K562 (cell line): ENCODE measurements at regions not wholly inside any gene's neighbourhood (a gene's known extent, or its start where the extent isn't known, plus 50 kb on each side); places are given as distances from the start of the nearest gene placed in this dataset.

Experiments
- ATAC-seq: fragments of 200-7000 bp; cut with Tn5 transposase; 3 replicates; pipeline ENCODE4 v1.9.1; 2020; ENCODE audit warnings: moderate library complexity
- BruUV-seq: library from RNA; stranded (reverse); fragments of 400-500 nt; replicated peaks from 2 replicates; lab custom pipeline; 2021; lab: Mats Ljungman, UMichigan
- CTCF ChIA-PET: fragments of 300-600 bp; formaldehyde crosslinking; extraction: SDS; loops from one replicate; lab custom pipeline; 2021; ENCODE audit warnings: low intra/inter-chr PET ratio; lab: Yijun Ruan, JAX
- POLR2A ChIA-PET: fragments of 300-600, 350-650 bp; sonication (Branson Sonifier 250); formaldehyde crosslinking; extraction: SDS; loops from one replicate; lab custom pipeline; 2021; ENCODE audit warnings: antibody characterized with exemption, inconsistent platforms; lab: Yijun Ruan, JAX
- DNase-seq, 4 experiments: peaks; one replicate each; pipeline versions ENCODE4 v3.0.0 to v3.0.0-alpha.2; 2011 to 2018; ENCODE audit warnings: low spot score in 3 of 4, mixed read lengths in 3 of 4; ENCODE audit errors: extremely low read depth in 1 of 4
- FAIRE-seq: peaks from 2 replicates; lab custom pipeline; 2011; peaks lifted over from hg19 to GRCh38; lab: Jason Lieb, UNC
- H2AFZ ChIP-seq: 2 replicates; pipeline ENCODE4 v1.6.0; 2011; ENCODE audit warnings: low read depth, low read length, control low read depth, inconsistent platforms
- H3K27ac ChIP-seq: fragments of 200-600 bp; 3 replicates; pipeline ENCODE4 v1.8.0; 2011; ENCODE audit warnings: low read depth, mild to moderate bottlenecking, control low read depth, inconsistent platforms, low read length, moderate library complexity, mixed read lengths; ENCODE audit errors: extremely low read depth
- H3K27me3 ChIP-seq, 2 experiments: fragments of 300-600 bp in 1 of 2; 2 replicates in 1 of 2; 3 replicates in 1 of 2; pipeline versions ENCODE4 v1.6.0 to v1.8.0; 2011; ENCODE audit warnings: inconsistent platforms in 2 of 2, low read length in 2 of 2, mild to moderate bottlenecking in 1 of 2, mixed read lengths in 1 of 2, moderate library complexity in 1 of 2; ENCODE audit not compliant: control insufficient read depth in 2 of 2, insufficient read depth in 2 of 2
- H3K36me3 ChIP-seq: fragments of 300-600 bp; 3 replicates; pipeline ENCODE4 v1.8.0; 2011; ENCODE audit warnings: mild to moderate bottlenecking, low read length, inconsistent platforms; ENCODE audit not compliant: control insufficient read depth, insufficient read depth
- H3K4me1 ChIP-seq, 2 experiments: fragments of 200-600 bp in 1 of 2; replicated peaks in 1 of 2; 2 replicates in 1 of 2; 3 replicates in 1 of 2; pipeline versions ENCODE4 v1.5.1 to v1.8.0; 2011; ENCODE audit warnings: inconsistent platforms in 2 of 2, low read length in 2 of 2, mild to moderate bottlenecking in 1 of 2, mixed read lengths in 1 of 2, moderate library complexity in 1 of 2; ENCODE audit not compliant: control insufficient read depth in 2 of 2, insufficient read depth in 2 of 2
- H3K4me2 ChIP-seq: 2 replicates; pipeline ENCODE4 v1.6.1; 2011; ENCODE audit warnings: low read length, control low read depth, inconsistent platforms, mixed read lengths; ENCODE audit not compliant: insufficient read depth
- H3K4me3 ChIP-seq: fragments of 200-600 bp; sonication (generic), shearing (Covaris generic); 2 replicates; pipeline ENCODE4 v1.5.1; 2016; ENCODE audit warnings: control low read depth, inconsistent platforms
- H3K79me2 ChIP-seq: fragments of 200-600 bp; 3 replicates; pipeline ENCODE4 v1.8.0; 2011; ENCODE audit warnings: low read length, inconsistent platforms; ENCODE audit not compliant: control insufficient read depth, insufficient read depth
- H3K9ac ChIP-seq, 2 experiments: 2 replicates each; pipeline versions ENCODE4 v1.6.0 to v1.6.1; 2011; ENCODE audit warnings: low read depth in 2 of 2, low read length in 2 of 2, control low read depth in 1 of 2, inconsistent platforms in 1 of 2, mild to moderate bottlenecking in 1 of 2, mixed read lengths in 1 of 2; ENCODE audit not compliant: insufficient read depth in 1 of 2
- H3K9me1 ChIP-seq: one replicate; pipeline ENCODE4 v1.6.0; 2011; ENCODE audit warnings: inconsistent platforms, mild to moderate bottlenecking, low read length, moderate library complexity; ENCODE audit not compliant: control insufficient read depth, insufficient read depth
- H3K9me3 ChIP-seq: replicated peaks from 2 replicates; pipeline ENCODE4 v1.5.1; 2011; ENCODE audit warnings: low read depth, low read length, inconsistent platforms; ENCODE audit not compliant: control insufficient read depth, insufficient read depth
- H4K20me1 ChIP-seq: replicated peaks from 2 replicates; pipeline ENCODE4 v1.6.1; 2011; ENCODE audit warnings: low read length, inconsistent platforms, mixed read lengths; ENCODE audit not compliant: control insufficient read depth, insufficient read depth
- CEBPB ChIP-seq: fragments of 450-650 bp; IDR thresholded peaks from 2 replicates; pipeline ENCODE4 v1.6.1; 2016; ENCODE audit warnings: missing genetic modification characterization, missing compliant biosample characterization
- ESRRB ChIP-seq: fragments of 250-450 bp; sonication (Bioruptor Pico); IDR thresholded peaks from 2 replicates; pipeline ENCODE4 v1.5.0; 2020; ENCODE audit warnings: mild to moderate bottlenecking, moderate library complexity, borderline replicate concordance
- GMEB1 ChIP-seq: fragments of 250-450 bp; sonication (Bioruptor Pico); IDR thresholded peaks from 2 replicates; pipeline ENCODE4 v1.4.0; 2020; ENCODE audit warnings: mild to moderate bottlenecking
- HMGN3 ChIP-seq: IDR thresholded peaks from 2 replicates; pipeline ENCODE4 v1.6.1; 2011; ENCODE audit warnings: borderline replicate concordance, low read depth, mild to moderate bottlenecking, mixed read lengths, low read length; ENCODE audit not compliant: insufficient read length; ENCODE audit errors: extremely low read depth
- KAT7 ChIP-seq: sonication (generic); formaldehyde crosslinking; IDR thresholded peaks from 2 replicates; pipeline ENCODE4 v1.8.0; 2022; ENCODE audit warnings: missing genetic modification reagents, mild to moderate bottlenecking, borderline replicate concordance
- POLR2A ChIP-seq: fragments of 450-650 bp; conservative IDR thresholded peaks from 2 replicates; pipeline ENCODE4 v1.6.1; 2016
- PURB ChIP-seq: sonication (generic); formaldehyde crosslinking; IDR thresholded peaks from 2 replicates; pipeline ENCODE4 v1.9.0; 2021; ENCODE audit warnings: low read depth, mild to moderate bottlenecking, missing genetic modification reagents
- SAFB ChIP-seq: fragments of 200-400 bp; formaldehyde crosslinking; IDR thresholded peaks from 2 replicates; pipeline ENCODE4 v1.6.1; 2017; ENCODE audit warnings: low read depth, low read length, borderline replicate concordance
- SNAPC5 ChIP-seq: fragments of 250-450 bp; sonication (Bioruptor Pico); IDR thresholded peaks from 2 replicates; pipeline ENCODE4 v1.8.0; 2021; ENCODE audit warnings: moderate library complexity, mild to moderate bottlenecking, inconsistent platforms
- TBP ChIP-seq: optimal IDR thresholded peaks from 2 replicates; pipeline ENCODE3; 2011; ENCODE audit warnings: low read depth, low read length, improper control_type of control experiment
- ZHX1 ChIP-seq: fragments of 150-350 bp; conservative IDR thresholded peaks from 2 replicates; pipeline ENCODE4 v1.6.1; 2014; ENCODE audit warnings: low read length
- ZNF212 ChIP-seq: fragments of 450-650 bp; formaldehyde crosslinking; IDR thresholded peaks from 2 replicates; pipeline ENCODE4 v1.4.0; 2020; ENCODE audit warnings: mild to moderate bottlenecking
- ZNF717 ChIP-seq: fragments of 250-450 bp; sonication (Bioruptor Pico); IDR thresholded peaks from 2 replicates; pipeline ENCODE4 v1.5.0; 2021
- WGBS: fragments of 100-300 bp; shearing (Covaris generic); methylation state at CpG from one replicate; pipeline ENCODE4 v1.1.6; 2016; ENCODE audit warnings: low coverage, mixed read lengths; ENCODE audit not compliant: insufficient coverage; ENCODE audit errors: missing lambda C conversion rate; 5-methylcytosine and 5-hydroxymethylcytosine counted together
- in situ Hi-C: fragments of 300-500 bp; cut with MboI; formaldehyde crosslinking; loops from 4 replicates; pipeline ENCODE4 v1.15.0; 2018; ENCODE audit warnings: inconsistent platforms, mixed read lengths
- intact Hi-C: fragments of 100-400 bp; cut with micrococcal nuclease; formaldehyde crosslinking; loops from 2 replicates; pipeline ENCODE4 v1.14.2; 2022

- CTCF ChIA-PET: no interaction called here
- Histone ChIP-seq H3K4me2 (no peak overlapping the region), H3K79me2 (no peaks in the 10 kb centered on the region), H3K27ac (no peak overlapping the region), H3K36me3 (no peaks in the 10 kb centered on the region), H3K9ac (no peak overlapping the region)
- POLR2A ChIA-PET: no interaction called here
- BruUV-seq: no TSS peak
- FAIRE-seq: no peak
- whole genome bisulfite sequencing: 0% methylated on average over 1 of the region's 1 CpG
- DNase-seq: no peak
- in situ Hi-C loops: no loop called here
- no peak for ATAC-seq
- TF ChIP-seq GMEB1 (CRISPR knock-in tag) (no peak), TBP (no peak), CEBPB (tag) (no peak), ESRRB (CRISPR knock-in tag) (no peak), POLR2A (no peak), HMGN3 (no peak), KAT7 (no peak), SAFB (no peak), PURB (CRISPR knock-in tag) (no peak), SNAPC5 (no peak), ZHX1 (no peak), ZNF212 (CRISPR knock-in tag) (no peak), ZNF717 (no peak)
- TF ChIP-seq, all 486 proteins: peak for 0
- intact Hi-C loops: no loop called here
- H3K27me3 ChIP-seq: no peaks in the 10 kb centered on the region
- no peaks in the 10 kb centered on the region for H3K9me1 ChIP-seq
- H3K4me1 ChIP-seq: no peaks in the 10 kb centered on the region
- H4K20me1 ChIP-seq: no peaks in the 10 kb centered on the region
- H3K4me3 ChIP-seq: no peak overlapping the region
- no peak overlapping the region for H2AFZ ChIP-seq
- H3K9me3 ChIP-seq: no peaks in the 10 kb centered on the region
Observed at GRCh38 chr2:204074456-204074855, 137.9 kb downstream of the ICOS start.
